ENCODE measurements at regions not wholly inside any gene's neighbourhood (a gene's known extent, or its start where the extent isn't known, plus 50 kb on each side); places are given as distances from the start of the nearest gene placed in this dataset.

- Histone ChIP-seq H3K4me1 (peaks cover 4 to 8% of the 10 kb centered on the region in 2 donors), H3K9me3 (no peaks in the 10 kb centered on the region), H3K4me3 (replicated peaks in 1 of 3) (no peak overlapping the region), H3K36me3 (no peaks in the 10 kb centered on the region), H3K27me3 (no peaks in the 10 kb centered on the region), H3K27ac (no peak overlapping the region)
- peak; percentile 60 to 63 for DNase-seq
- WGBS, 2 donors = 37 to 55% methylated on average over 3 of the region's 3 CpGs
- intact Hi-C loops (cut with DNase I) = no loop called here
- TF ChIP-seq, protein P1, sequence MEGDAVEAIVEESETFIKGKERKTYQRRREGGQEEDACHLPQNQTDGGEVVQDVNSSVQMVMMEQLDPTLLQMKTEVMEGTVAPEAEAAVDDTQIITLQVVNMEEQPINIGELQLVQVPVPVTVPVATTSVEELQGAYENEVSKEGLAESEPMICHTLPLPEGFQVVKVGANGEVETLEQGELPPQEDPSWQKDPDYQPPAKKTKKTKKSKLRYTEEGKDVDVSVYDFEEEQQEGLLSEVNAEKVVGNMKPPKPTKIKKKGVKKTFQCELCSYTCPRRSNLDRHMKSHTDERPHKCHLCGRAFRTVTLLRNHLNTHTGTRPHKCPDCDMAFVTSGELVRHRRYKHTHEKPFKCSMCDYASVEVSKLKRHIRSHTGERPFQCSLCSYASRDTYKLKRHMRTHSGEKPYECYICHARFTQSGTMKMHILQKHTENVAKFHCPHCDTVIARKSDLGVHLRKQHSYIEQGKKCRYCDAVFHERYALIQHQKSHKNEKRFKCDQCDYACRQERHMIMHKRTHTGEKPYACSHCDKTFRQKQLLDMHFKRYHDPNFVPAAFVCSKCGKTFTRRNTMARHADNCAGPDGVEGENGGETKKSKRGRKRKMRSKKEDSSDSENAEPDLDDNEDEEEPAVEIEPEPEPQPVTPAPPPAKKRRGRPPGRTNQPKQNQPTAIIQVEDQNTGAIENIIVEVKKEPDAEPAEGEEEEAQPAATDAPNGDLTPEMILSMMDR (IDR thresholded peaks at IDR 0.05) = no peak
- TF ChIP-seq POLR2A (IDR thresholded peaks at IDR 0.05) = no peak
These were observed 281.2 kb upstream of the SGK1 start for GRCh38 chr6:134599079-134599478.

DNA sequence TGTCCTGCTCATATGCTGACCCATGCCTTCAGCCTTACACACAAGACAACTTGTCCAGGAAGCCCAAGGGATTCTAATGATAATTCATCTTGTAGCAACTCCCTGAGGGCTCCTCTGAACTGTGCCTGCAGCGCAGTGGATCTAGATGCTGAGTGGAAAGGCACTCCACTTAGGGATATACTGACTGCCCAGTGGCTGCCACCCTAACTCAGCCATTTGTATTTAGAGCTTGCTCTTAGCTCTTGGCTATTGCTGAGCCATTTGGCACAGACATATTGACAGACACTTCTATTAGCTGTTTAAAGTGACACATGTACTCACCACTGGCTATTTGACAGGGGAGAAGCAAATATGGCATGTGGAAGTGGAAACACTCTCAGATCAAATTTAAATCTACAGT lies 278.3 kb upstream of the SGK1 start:
- Histone ChIP-seq H3K4me3 (replicated peaks in 1 of 3) (no peak overlapping the region), H3K27ac (no peak overlapping the region), H3K27me3 (no peaks in the 10 kb centered on the region), H3K9me3 (no peaks in the 10 kb centered on the region), H3K4me1 (peaks cover 4 to 8% of the 10 kb centered on the region in 2 donors), H3K36me3 (no peaks in the 10 kb centered on the region)
- DNase-seq = no peak
- 86 to 93% methylated on average over 1 of the region's 1 CpG for WGBS, 2 donors
- intact Hi-C loops (cut with DNase I) = no loop called here
- TF ChIP-seq, protein P1 (IDR thresholded peaks at IDR 0.05) = no peak
- TF ChIP-seq POLR2A (IDR thresholded peaks at IDR 0.05) = no peak

DNA sequence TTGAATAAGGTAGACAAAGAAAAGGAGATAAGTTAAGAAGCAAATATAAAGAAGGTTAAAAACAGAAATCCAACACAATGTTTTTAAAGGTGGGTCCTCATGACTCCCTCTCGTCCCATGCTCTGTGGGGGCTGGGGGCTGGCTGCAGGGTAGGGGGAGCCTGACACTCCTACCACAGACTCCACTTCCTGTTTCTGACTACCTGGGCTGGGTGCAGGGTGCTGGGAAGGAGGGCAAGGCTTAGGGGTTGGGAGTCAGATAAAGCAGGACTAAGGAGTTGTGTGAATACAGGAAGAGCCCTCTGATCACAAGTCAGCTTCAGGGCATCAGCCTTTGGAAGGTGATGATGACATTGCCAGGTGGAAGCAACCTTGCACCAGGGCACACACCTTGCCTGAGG lies 277.0 kb upstream of the SGK1 start:
- intact Hi-C loops (cut with DNase I) = no loop called here
- no peaks in the 10 kb centered on the region for H3K36me3 ChIP-seq
- WGBS, 2 donors = 91 to 95% methylated on average over 1 of the region's 1 CpG
- DNase-seq = no peak
- no peak overlapping the region for H3K27ac ChIP-seq
- no peaks in the 10 kb centered on the region for H3K27me3 ChIP-seq
- H3K9me3 ChIP-seq = no peaks in the 10 kb centered on the region
- no peak overlapping the region for H3K4me3 ChIP-seq (replicated peaks in 1 of 3)
- peaks cover 4 to 8% of the 10 kb centered on the region in 2 donors for H3K4me1 ChIP-seq
- TF ChIP-seq, protein P1 (IDR thresholded peaks at IDR 0.05) = no peak
- no peak for TF ChIP-seq POLR2A (IDR thresholded peaks at IDR 0.05)

DNA sequence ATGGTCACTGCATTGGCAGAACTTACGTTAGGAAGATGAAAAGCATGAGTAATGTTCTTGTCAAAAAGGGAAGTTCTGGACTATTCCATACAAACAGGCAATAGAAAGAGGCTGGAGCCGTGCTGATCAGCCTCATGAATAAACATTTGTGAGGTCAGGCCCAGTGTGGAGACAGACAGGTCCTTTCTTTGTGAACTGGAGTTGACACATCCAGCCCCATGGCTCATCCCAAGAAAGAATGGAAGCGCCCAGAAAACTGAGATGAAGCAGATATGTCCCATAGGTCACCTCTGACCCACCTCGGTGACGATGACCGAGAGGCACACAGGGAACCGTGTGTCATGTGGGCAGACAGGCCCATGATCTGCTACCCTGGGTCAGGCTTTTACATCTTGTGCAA lies 276.0 kb upstream of the SGK1 start:
- H3K27me3 ChIP-seq = no peaks in the 10 kb centered on the region
- TF ChIP-seq POLR2A (IDR thresholded peaks at IDR 0.05) = no peak
- TF ChIP-seq, protein P1 (IDR thresholded peaks at IDR 0.05) = no peak
- no peak overlapping the region for H3K4me3 ChIP-seq (replicated peaks in 1 of 3)
- no peak for DNase-seq
- intact Hi-C loops (cut with DNase I) = no loop called here
- 88 to 91% methylated on average over 7 of the region's 7 CpGs for WGBS, 2 donors
- peaks cover under 1 to 2% of the 10 kb centered on the region in 2 donors for H3K4me1 ChIP-seq
- H3K36me3 ChIP-seq = no peaks in the 10 kb centered on the region
- H3K9me3 ChIP-seq = no peaks in the 10 kb centered on the region
- H3K27ac ChIP-seq = no peak overlapping the region

GRCh38 chr6:134593442-134593841 lies 275.5 kb upstream of the SGK1 start:
- H3K36me3 ChIP-seq = no peaks in the 10 kb centered on the region
- no peaks in the 10 kb centered on the region for H3K27me3 ChIP-seq
- no peaks in the 10 kb centered on the region for H3K9me3 ChIP-seq
- no peaks in the 10 kb centered on the region for H3K4me1 ChIP-seq
- no peak for DNase-seq
- no peak overlapping the region for H3K4me3 ChIP-seq (replicated peaks in 1 of 3)
- 90% methylated on average over 3 of the region's 3 CpGs for whole genome bisulfite sequencing, 2 donors
- TF ChIP-seq, protein P1 (IDR thresholded peaks at IDR 0.05) = no peak
- no peak for TF ChIP-seq POLR2A (IDR thresholded peaks at IDR 0.05)
- no peak overlapping the region for H3K27ac ChIP-seq
- intact Hi-C loops (cut with DNase I) = no loop called here
